ENCODE measurements at regions not wholly inside any gene's neighbourhood (a gene's known extent, or its start where the extent isn't known, plus 50 kb on each side); places are given as distances from the start of the nearest gene placed in this dataset.

GRCh38 chr6:137664183-137664582 lies 170.0 kb upstream of the OLIG3 start:
- H3K36me3 ChIP-seq, result no peaks in the 10 kb centered on the region
- TF ChIP-seq POLR2AphosphoS5 (IDR thresholded peaks at IDR 0.05; ENCODE audit: insufficient read depth in 1 of 2, low read depth in 1 of 2) (no peak), POLR2A (IDR thresholded peaks at IDR 0.05) (no peak), CTCF (IDR thresholded peaks at IDR 0.05) (no peak)
- H3K4me3 ChIP-seq, result no peak overlapping the region
- DNase-seq (ENCODE audit: extremely low spot score in 2 of 2), result no peak
- intact Hi-C loops (cut with DNase I), result no loop called here
- no peaks in the 10 kb centered on the region for H3K9me3 ChIP-seq
- no peaks in the 10 kb centered on the region for H3K27me3 ChIP-seq
- H3K4me1 ChIP-seq, result no peaks in the 10 kb centered on the region
- H3K27ac ChIP-seq, result no peak overlapping the region

- DNase-seq (ENCODE audit: extremely low spot score in 2 of 2), result no peak
- Histone ChIP-seq H3K36me3 (no peaks in the 10 kb centered on the region), H3K27me3 (no peaks in the 10 kb centered on the region), H3K4me1 (no peaks in the 10 kb centered on the region), H3K4me3 (no peak overlapping the region), H3K27ac (no peak overlapping the region), H3K9me3 (no peaks in the 10 kb centered on the region)
- TF ChIP-seq POLR2AphosphoS5 (IDR thresholded peaks at IDR 0.05; ENCODE audit: insufficient read depth in 1 of 2, low read depth in 1 of 2) (no peak), CTCF (IDR thresholded peaks at IDR 0.05) (no peak), POLR2A (IDR thresholded peaks at IDR 0.05) (no peak)
- intact Hi-C loops (cut with DNase I), result no loop called here
These were observed 171.2 kb upstream of the OLIG3 start for GRCh38 chr6:137665342-137665934.

- Histone ChIP-seq H3K27me3 (no peaks in the 10 kb centered on the region), H3K36me3 (no peaks in the 10 kb centered on the region), H3K4me3 (no peak overlapping the region), H3K27ac (no peak overlapping the region), H3K9me3 (no peaks in the 10 kb centered on the region), H3K4me1 (no peaks in the 10 kb centered on the region)
- DNase-seq (ENCODE audit: extremely low spot score in 2 of 2), result no peak
- TF ChIP-seq POLR2A (IDR thresholded peaks at IDR 0.05) (no peak), POLR2AphosphoS5 (IDR thresholded peaks at IDR 0.05; ENCODE audit: insufficient read depth in 1 of 2, low read depth in 1 of 2) (no peak), CTCF (IDR thresholded peaks at IDR 0.05) (no peak)
- intact Hi-C loops (cut with DNase I), result no loop called here
These were observed 172.1 kb upstream of the OLIG3 start for GRCh38 chr6:137666202-137666774.

GRCh38 chr6:137673603-137674002 lies 179.4 kb upstream of the OLIG3 start:
- Histone ChIP-seq H3K36me3 (no peaks in the 10 kb centered on the region), H3K4me1 (no peaks in the 10 kb centered on the region), H3K27me3 (no peaks in the 10 kb centered on the region), H3K4me3 (no peak overlapping the region), H3K27ac (no peak overlapping the region), H3K9me3 (no peaks in the 10 kb centered on the region)
- TF ChIP-seq CTCF (IDR thresholded peaks at IDR 0.05) (no peak), POLR2AphosphoS5 (IDR thresholded peaks at IDR 0.05; ENCODE audit: insufficient read depth in 1 of 2, low read depth in 1 of 2) (no peak), POLR2A (IDR thresholded peaks at IDR 0.05) (no peak)
- no peak for DNase-seq (ENCODE audit: extremely low spot score in 2 of 2)
- intact Hi-C loops (cut with DNase I), result no loop called here

GRCh38 chr6:137676888-137677287 lies 182.7 kb upstream of the OLIG3 start:
- Histone ChIP-seq H3K27me3 (no peaks in the 10 kb centered on the region), H3K4me3 (no peak overlapping the region), H3K4me1 (no peaks in the 10 kb centered on the region), H3K36me3 (no peaks in the 10 kb centered on the region), H3K27ac (no peak overlapping the region), H3K9me3 (no peaks in the 10 kb centered on the region)
- no peak for TF ChIP-seq CTCF (IDR thresholded peaks at IDR 0.05)
- TF ChIP-seq POLR2AphosphoS5 (IDR thresholded peaks at IDR 0.05; ENCODE audit: insufficient read depth in 1 of 2, low read depth in 1 of 2), result no peak
- no peak for DNase-seq (ENCODE audit: extremely low spot score in 2 of 2)
- intact Hi-C loops (cut with DNase I), result no loop called here

Data from vagina (tissue), 2 donors.